GM13977 (cell line): ENCODE measurements at regions not wholly inside any gene's neighbourhood (a gene's known extent, or its start where the extent isn't known, plus 50 kb on each side); places are given as distances from the start of the nearest gene placed in this dataset.

Experiments
- DNase-seq: peaks from one replicate; pipeline ENCODE4 v3.0.0; 2012; ENCODE audit warnings: low spot score
- CTCF ChIP-seq: IDR thresholded peaks from 2 replicates; pipeline ENCODE4 v1.5.1; 2012; ENCODE audit warnings: mild to moderate bottlenecking, control low read depth; ENCODE audit not compliant: insufficient read depth; ENCODE audit errors: extremely low read depth, missing control alignments
- in situ Hi-C: fragments of 300-500 bp; cut with MboI; formaldehyde crosslinking; loops from one replicate; pipeline ENCODE4 v1.12.0; 2022; ENCODE audit warnings: low sequenced_read_pairs, low pct_unique_long_range_greater_than_20kb, mixed read lengths, inconsistent platforms; ENCODE audit not compliant: unreplicated experiment

GRCh38 chr4:126935801-126936200, 697.0 kb upstream of the INTU start:
- TF ChIP-seq CTCF: no peak
- in situ Hi-C loops: no loop called here
- no peak for DNase-seq

DNA sequence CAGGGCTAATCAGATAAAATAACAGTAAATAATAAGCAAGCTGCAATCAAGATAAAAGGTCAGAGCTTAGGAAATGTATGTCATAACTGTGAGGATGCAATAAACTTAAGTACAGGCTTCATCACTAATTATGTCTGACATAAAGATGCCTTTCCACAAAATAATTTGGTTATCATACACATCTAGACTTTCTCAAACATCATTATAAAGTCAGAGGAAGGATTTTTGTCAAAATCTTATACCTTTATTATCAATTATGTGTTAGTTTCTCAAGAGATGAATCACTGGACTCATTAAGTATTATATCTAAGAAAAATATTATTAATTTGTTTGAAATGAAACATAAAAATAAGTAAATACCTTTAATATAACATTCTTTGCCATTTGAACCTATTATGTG, 695.4 kb upstream of the INTU start:
- no peak for TF ChIP-seq CTCF
- no peak for DNase-seq
- in situ Hi-C loops: no loop called here

- in situ Hi-C loops: no loop called here
- DNase-seq: no peak
- TF ChIP-seq CTCF: no peak
Observed at GRCh38 chr4:126937846-126938422, 694.8 kb upstream of the INTU start.

DNA sequence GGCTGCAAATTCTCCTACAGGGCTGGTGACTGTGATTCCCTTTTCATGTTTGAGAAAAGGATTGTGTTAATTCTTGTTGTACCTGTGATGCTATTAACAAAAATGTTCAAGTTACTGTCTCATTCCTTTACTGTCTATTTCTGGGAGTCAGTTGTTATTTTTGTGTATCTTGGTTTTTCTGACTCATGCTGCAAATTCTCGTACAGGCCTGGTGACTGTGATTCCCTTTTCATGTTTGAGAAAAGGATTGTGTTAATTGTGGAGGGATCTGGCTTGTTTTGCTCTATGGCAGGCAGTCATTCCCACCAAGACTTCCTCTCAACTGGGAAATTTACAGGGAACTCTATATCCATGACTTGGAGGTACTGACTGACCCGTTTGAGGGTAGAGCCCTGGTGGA, 693.4 kb upstream of the INTU start:
- DNase-seq: no peak
- TF ChIP-seq CTCF: no peak
- in situ Hi-C loops: no loop called here

- in situ Hi-C loops: no loop called here
- no peak for DNase-seq
- no peak for TF ChIP-seq CTCF
Observed at GRCh38 chr4:126947536-126947935, 685.2 kb upstream of the INTU start.

- in situ Hi-C loops: no loop called here
- DNase-seq: no peak
Observed at GRCh38 chr4:126954537-126955291, 678.0 kb upstream of the INTU start.

More at GRCh38 chr4:126954537-126955291, 678.0 kb upstream of the INTU start:
- TF ChIP-seq CTCF: no peak
